Fibroblast of lung (primary cell): ENCODE measurements at regions not wholly inside any gene's neighbourhood (a gene's known extent, or its start where the extent isn't known, plus 50 kb on each side); places are given as distances from the start of the nearest gene placed in this dataset.

ENCODE experiments used
- DNase-seq, 2 donors: peaks; one replicate each; pipeline versions ENCODE4 v3.0.0 to v3.0.0-alpha.2; 2010; ENCODE audit warnings: low read depth in 2 of 2
- H2AFZ ChIP-seq: 2 replicates; pipeline ENCODE4 v1.5.1; 2012; ENCODE audit warnings: low read length, control low read depth, inconsistent platforms
- H3K27ac ChIP-seq: 2 replicates; pipeline ENCODE4 v1.5.1; 2011; ENCODE audit warnings: low read length, control low read depth; ENCODE audit not compliant: insufficient read depth
- H3K27me3 ChIP-seq: 2 replicates; pipeline ENCODE4 v1.5.1; 2011; ENCODE audit warnings: mild to moderate bottlenecking, low read length; ENCODE audit not compliant: control insufficient read depth, insufficient read depth
- H3K36me3 ChIP-seq: 2 replicates; pipeline ENCODE4 v1.5.1; 2011; ENCODE audit warnings: low read length; ENCODE audit not compliant: control insufficient read depth, insufficient read depth
- H3K4me1 ChIP-seq: 2 replicates; pipeline ENCODE4 v1.5.1; 2011; ENCODE audit warnings: low read length; ENCODE audit not compliant: control insufficient read depth, insufficient read depth; ENCODE audit errors: extremely low read depth
- H3K4me2 ChIP-seq: 2 replicates; pipeline ENCODE4 v1.5.1; 2011; ENCODE audit warnings: low read length, control low read depth; ENCODE audit not compliant: insufficient read depth; ENCODE audit errors: extremely low read depth
- H3K4me3 ChIP-seq, 4 experiments: fragments of 200-600 bp in 1 of 4; sonication (generic) in 1 of 4; replicated peaks in 1 of 4; 2 replicates each; pipeline ENCODE4 v1.5.1; 2011 to 2016; ENCODE audit warnings: low read length in 4 of 4, low read depth in 3 of 4, mild to moderate bottlenecking in 3 of 4, control low read depth in 2 of 4, inconsistent platforms in 1 of 4, mixed read lengths in 1 of 4; ENCODE audit not compliant: insufficient read depth in 1 of 4; ENCODE audit errors: control extremely low read depth in 1 of 4
- H3K79me2 ChIP-seq: 2 replicates; pipeline ENCODE4 v1.5.1; 2012; ENCODE audit warnings: mild to moderate bottlenecking, low read length, inconsistent platforms; ENCODE audit not compliant: control insufficient read depth, insufficient read depth
- H3K9ac ChIP-seq: 2 replicates; pipeline ENCODE4 v1.5.1; 2011; ENCODE audit warnings: mild to moderate bottlenecking, low read length, control low read depth; ENCODE audit not compliant: insufficient read depth
- H3K9me3 ChIP-seq: 2 replicates; pipeline ENCODE4 v1.5.1; 2012; ENCODE audit warnings: low read depth, low read length; ENCODE audit not compliant: control insufficient read depth, insufficient read depth
- H4K20me1 ChIP-seq: 2 replicates; pipeline ENCODE4 v1.5.1; 2011; ENCODE audit warnings: low read length; ENCODE audit not compliant: control insufficient read depth, insufficient read depth; ENCODE audit errors: extremely low read depth
- EZH2 ChIP-seq: IDR thresholded peaks from 2 replicates; pipeline ENCODE4 v1.5.1; 2012; ENCODE audit warnings: low read length, control low read depth, mild to moderate bottlenecking; ENCODE audit errors: missing control alignments
- TF ChIP-seq, protein P1 (sequence below), 2 donors: IDR thresholded peaks in 1 of 2; conservative IDR thresholded peaks in 1 of 2; 1 replicate in 1 of 2; 2 replicates in 1 of 2; pipeline ENCODE4 v1.5.1; 2011 to 2012; ENCODE audit warnings: low read length in 2 of 2, control low read depth in 1 of 2, inconsistent platforms in 1 of 2, low read depth in 1 of 2, mild to moderate bottlenecking in 1 of 2

DNA sequence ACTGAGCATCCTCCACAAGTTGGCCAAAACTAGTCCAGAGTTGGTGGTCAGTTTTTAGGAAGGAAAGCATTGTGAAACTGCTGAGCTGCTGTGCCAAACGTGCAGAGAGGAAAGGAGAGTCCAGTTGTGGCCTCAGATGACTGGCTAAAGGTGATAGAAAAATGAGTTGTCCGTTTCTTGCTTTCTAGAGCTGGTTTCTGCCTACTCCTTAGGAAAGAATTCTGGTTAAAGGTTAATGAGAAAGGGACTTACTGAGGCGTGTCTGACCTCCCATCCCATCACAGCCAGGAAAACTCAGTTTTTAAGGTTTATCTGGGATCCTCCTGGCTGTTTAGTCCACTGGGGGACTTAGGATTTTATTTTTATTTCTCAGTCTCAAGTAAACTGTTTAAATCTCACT is 1186.3 kb downstream of the UQCRFS1 start:
- Histone ChIP-seq H2AFZ (no peak overlapping the region), H3K4me2 (no peak overlapping the region), H3K27ac (no peak overlapping the region), H3K27me3 (no peaks in the 10 kb centered on the region), H3K9ac (no peak overlapping the region), H3K9me3 (no peaks in the 10 kb centered on the region), H3K36me3 (no peaks in the 10 kb centered on the region), H4K20me1 (no peaks in the 10 kb centered on the region), H3K4me1 (no peaks in the 10 kb centered on the region), H3K79me2 (no peaks in the 10 kb centered on the region), H3K4me3 (no peak overlapping the region)
- no peak for TF ChIP-seq EZH2
- TF ChIP-seq, protein P1, sequence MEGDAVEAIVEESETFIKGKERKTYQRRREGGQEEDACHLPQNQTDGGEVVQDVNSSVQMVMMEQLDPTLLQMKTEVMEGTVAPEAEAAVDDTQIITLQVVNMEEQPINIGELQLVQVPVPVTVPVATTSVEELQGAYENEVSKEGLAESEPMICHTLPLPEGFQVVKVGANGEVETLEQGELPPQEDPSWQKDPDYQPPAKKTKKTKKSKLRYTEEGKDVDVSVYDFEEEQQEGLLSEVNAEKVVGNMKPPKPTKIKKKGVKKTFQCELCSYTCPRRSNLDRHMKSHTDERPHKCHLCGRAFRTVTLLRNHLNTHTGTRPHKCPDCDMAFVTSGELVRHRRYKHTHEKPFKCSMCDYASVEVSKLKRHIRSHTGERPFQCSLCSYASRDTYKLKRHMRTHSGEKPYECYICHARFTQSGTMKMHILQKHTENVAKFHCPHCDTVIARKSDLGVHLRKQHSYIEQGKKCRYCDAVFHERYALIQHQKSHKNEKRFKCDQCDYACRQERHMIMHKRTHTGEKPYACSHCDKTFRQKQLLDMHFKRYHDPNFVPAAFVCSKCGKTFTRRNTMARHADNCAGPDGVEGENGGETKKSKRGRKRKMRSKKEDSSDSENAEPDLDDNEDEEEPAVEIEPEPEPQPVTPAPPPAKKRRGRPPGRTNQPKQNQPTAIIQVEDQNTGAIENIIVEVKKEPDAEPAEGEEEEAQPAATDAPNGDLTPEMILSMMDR (conservative IDR thresholded peaks at IDR 0.05 in 1 of 2, IDR thresholded peaks at IDR 0.05 in 1 of 2; ENCODE audit: low read depth in 1 of 2, low read length in 2 of 2): no peak
- DNase-seq: peak in 1 of 2 donors; percentile 26

DNA sequence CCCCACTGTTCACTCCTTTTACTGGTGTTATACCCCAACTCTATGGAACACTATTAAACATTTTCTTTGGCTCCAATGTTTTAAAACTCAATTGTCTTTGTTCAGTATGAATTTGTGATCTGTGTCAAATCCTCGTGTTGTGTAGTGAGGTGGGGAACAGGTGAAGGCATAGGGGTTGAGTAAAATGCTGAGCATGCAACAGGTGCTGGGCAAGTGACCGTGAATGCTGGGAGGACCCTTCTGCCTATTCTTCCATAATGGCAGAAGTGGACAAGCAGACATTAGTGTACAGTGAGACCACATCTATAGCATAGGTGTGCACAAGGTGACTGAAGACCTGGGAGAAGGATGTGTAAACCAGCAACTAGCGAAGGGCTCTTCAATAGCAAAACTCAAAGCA is 1188.0 kb downstream of the UQCRFS1 start:
- Histone ChIP-seq H3K9ac (no peak overlapping the region), H3K9me3 (no peaks in the 10 kb centered on the region), H3K27ac (no peak overlapping the region), H3K36me3 (no peaks in the 10 kb centered on the region), H2AFZ (no peak overlapping the region), H3K4me1 (no peaks in the 10 kb centered on the region), H3K4me3 (no peak overlapping the region), H4K20me1 (no peaks in the 10 kb centered on the region), H3K79me2 (no peaks in the 10 kb centered on the region), H3K27me3 (no peaks in the 10 kb centered on the region), H3K4me2 (no peak overlapping the region)
- DNase-seq: no peak
- TF ChIP-seq, protein P1 (conservative IDR thresholded peaks at IDR 0.05 in 1 of 2, IDR thresholded peaks at IDR 0.05 in 1 of 2; ENCODE audit: low read depth in 1 of 2, low read length in 2 of 2): no peak
- no peak for TF ChIP-seq EZH2

DNA sequence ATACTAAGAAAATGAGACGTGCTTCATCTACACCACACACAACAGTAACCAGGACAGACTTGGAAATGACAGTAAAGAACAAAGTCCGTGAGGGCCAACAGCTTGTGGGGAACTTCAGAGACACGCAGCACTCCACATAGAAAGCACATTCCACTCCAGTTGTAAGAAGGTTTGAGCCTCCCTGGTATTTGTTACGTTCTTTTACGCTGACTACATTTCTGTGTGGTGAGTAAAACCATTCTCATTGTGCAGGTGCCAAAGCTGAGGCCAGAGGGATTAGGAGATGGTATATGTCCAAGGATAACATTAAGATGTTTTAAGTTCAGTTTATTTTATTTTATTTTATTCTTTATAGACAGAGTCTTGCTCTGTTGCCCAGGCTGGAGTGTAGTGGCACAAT is 1189.9 kb downstream of the UQCRFS1 start:
- H3K9ac ChIP-seq: no peak overlapping the region
- no peaks in the 10 kb centered on the region for H3K79me2 ChIP-seq
- H4K20me1 ChIP-seq: no peaks in the 10 kb centered on the region

More for the DNA sequence above, 1189.9 kb downstream of the UQCRFS1 start:
- H3K27me3 ChIP-seq: no peaks in the 10 kb centered on the region
- no peak overlapping the region for H3K4me2 ChIP-seq
- H3K4me1 ChIP-seq: no peaks in the 10 kb centered on the region
- H2AFZ ChIP-seq: no peak overlapping the region
- no peak overlapping the region for H3K27ac ChIP-seq
- DNase-seq: peak in 1 of 2 donors; percentile 97
- H3K36me3 ChIP-seq: no peaks in the 10 kb centered on the region
- H3K9me3 ChIP-seq: no peaks in the 10 kb centered on the region
- no peak overlapping the region for H3K4me3 ChIP-seq
- TF ChIP-seq, protein P1 (conservative IDR thresholded peaks at IDR 0.05 in 1 of 2, IDR thresholded peaks at IDR 0.05 in 1 of 2; ENCODE audit: low read depth in 1 of 2, low read length in 2 of 2): no peak
- no peak for TF ChIP-seq EZH2
